SK-N-SH treated with all-trans-retinoic acid at 6 μM for 48 hours (cell line): ENCODE measurements at regions not wholly inside any gene's neighbourhood (a gene's known extent, or its start where the extent isn't known, plus 50 kb on each side); places are given as distances from the start of the nearest gene placed in this dataset.

Experiments
- ATAC-seq: fragments of 200-7000 bp; cut with Tn5 transposase; 3 replicates; pipeline ENCODE4 v1.9.1; 2020; ENCODE audit warnings: mild to moderate bottlenecking, moderate library complexity
- ARNTL ChIP-seq: fragments of 450-650 bp; formaldehyde crosslinking; IDR thresholded peaks from 2 replicates; pipeline ENCODE4 v1.5.0; 2020; ENCODE audit warnings: low read depth, mild to moderate bottlenecking, moderate library complexity, borderline replicate concordance
- BACH2 ChIP-seq: fragments of 250-450 bp; sonication (Bioruptor Pico); IDR thresholded peaks from 2 replicates; pipeline ENCODE4 v1.9.0; 2021; ENCODE audit warnings: mild to moderate bottlenecking, borderline replicate concordance
- CREB5 ChIP-seq: fragments of 250-450 bp; sonication (Bioruptor Pico); IDR thresholded peaks from 2 replicates; pipeline ENCODE4 v1.5.1; 2020; ENCODE audit warnings: low read depth, mild to moderate bottlenecking, moderate library complexity
- CSDC2 ChIP-seq: fragments of 250-450 bp; sonication (Bioruptor Pico); IDR thresholded peaks from 2 replicates; pipeline ENCODE4 v1.5.0; 2020; ENCODE audit warnings: mild to moderate bottlenecking, moderate library complexity
- ESRRG ChIP-seq: fragments of 250-450 bp; sonication (Bioruptor Pico); IDR thresholded peaks from 2 replicates; pipeline ENCODE4 v1.6.1; 2021; ENCODE audit warnings: mild to moderate bottlenecking
- GLIS3 ChIP-seq: fragments of 250-450 bp; sonication (Bioruptor Pico); IDR thresholded peaks from 2 replicates; pipeline ENCODE4 v1.5.0; 2020; ENCODE audit warnings: mild to moderate bottlenecking, moderate library complexity
- OSR1 ChIP-seq: fragments of 250-450 bp; sonication (Bioruptor Pico); IDR thresholded peaks from 2 replicates; pipeline ENCODE4 v1.8.0; 2022; ENCODE audit warnings: moderate library complexity, mild to moderate bottlenecking, inconsistent platforms
- PATZ1 ChIP-seq: fragments of 250-450 bp; sonication (Bioruptor Pico); IDR thresholded peaks from 2 replicates; pipeline ENCODE4 v1.8.0; 2020; ENCODE audit warnings: mild to moderate bottlenecking, moderate library complexity, borderline replicate concordance
- POU6F1 ChIP-seq: fragments of 250-450 bp; sonication (Bioruptor Pico); IDR thresholded peaks from 2 replicates; pipeline ENCODE4 v1.8.0; 2021; ENCODE audit warnings: low read depth, mild to moderate bottlenecking, moderate library complexity, borderline replicate concordance
- PPARA ChIP-seq: fragments of 250-450 bp; sonication (Bioruptor Pico); IDR thresholded peaks from 2 replicates; pipeline ENCODE4 v1.5.0; 2020; ENCODE audit warnings: mild to moderate bottlenecking, borderline replicate concordance
- RARB ChIP-seq: fragments of 250-450 bp; sonication (Bioruptor Pico); IDR thresholded peaks from 2 replicates; pipeline ENCODE4 v1.8.0; 2021; ENCODE audit warnings: mild to moderate bottlenecking, moderate library complexity
- SNAI2 ChIP-seq: fragments of 250-450 bp; sonication (Bioruptor Pico); IDR thresholded peaks from 2 replicates; pipeline ENCODE4 v1.5.0; 2020; ENCODE audit warnings: mild to moderate bottlenecking, moderate library complexity
- TCF4 ChIP-seq: fragments of 250-450 bp; sonication (Bioruptor Pico); IDR thresholded peaks from 2 replicates; pipeline ENCODE4 v1.8.0; 2021; ENCODE audit warnings: mild to moderate bottlenecking, moderate library complexity, borderline replicate concordance
- TOX ChIP-seq: fragments of 250-450 bp; sonication (Bioruptor Pico); IDR thresholded peaks from 2 replicates; pipeline ENCODE4 v1.8.0; 2021; ENCODE audit warnings: mild to moderate bottlenecking, moderate library complexity, borderline replicate concordance
- TSHZ2 ChIP-seq: fragments of 250-450 bp; sonication (Bioruptor Pico); IDR thresholded peaks from 2 replicates; pipeline ENCODE4 v1.5.0; 2020; ENCODE audit warnings: mild to moderate bottlenecking, moderate library complexity
- ZFP30 ChIP-seq: fragments of 450-650 bp; formaldehyde crosslinking; IDR thresholded peaks from 2 replicates; pipeline ENCODE4 v1.5.0; 2022; ENCODE audit warnings: mild to moderate bottlenecking, moderate library complexity
- ZNF565 ChIP-seq: fragments of 450-650 bp; formaldehyde crosslinking; conservative IDR thresholded peaks from 2 replicates; pipeline ENCODE4 v1.5.0; 2020; ENCODE audit warnings: low read depth, mild to moderate bottlenecking, moderate library complexity
- ZNF70 ChIP-seq: fragments of 450-650 bp; formaldehyde crosslinking; IDR thresholded peaks from 2 replicates; pipeline ENCODE4 v1.5.0; 2020; ENCODE audit warnings: mild to moderate bottlenecking, moderate library complexity
- ZNF8 ChIP-seq: fragments of 450-650 bp; formaldehyde crosslinking; IDR thresholded peaks from 2 replicates; pipeline ENCODE4 v1.5.0; 2020; ENCODE audit warnings: mild to moderate bottlenecking, moderate library complexity

GRCh38 chr12:126570566-126570965 lies 1505.3 kb downstream of the AACS start:
- TF ChIP-seq ZNF8 (CRISPR knock-in tag) (no peak), RARB (no peak), GLIS3 (no peak), BACH2 (CRISPR knock-in tag) (no peak), SNAI2 (CRISPR knock-in tag) (no peak), ZNF70 (CRISPR knock-in tag) (no peak)
- ATAC-seq: no peak

GRCh38 chr12:126572170-126572569 lies 1506.9 kb downstream of the AACS start:
- no peak for TF ChIP-seq CREB5 (CRISPR knock-in tag)
- no peak for TF ChIP-seq ARNTL (CRISPR knock-in tag)
- TF ChIP-seq CSDC2 (CRISPR knock-in tag): no peak
- no peak for TF ChIP-seq PATZ1 (CRISPR knock-in tag)
- TF ChIP-seq OSR1: no peak
- no peak for TF ChIP-seq POU6F1 (CRISPR knock-in tag)
- no peak for TF ChIP-seq ZNF70 (CRISPR knock-in tag)
- no peak for TF ChIP-seq ZFP30
- TF ChIP-seq, all 23 proteins: peak for 0
- ATAC-seq: no peak

- no peak for ATAC-seq
Observed at GRCh38 chr12:126581655-126582054, 1516.4 kb downstream of the AACS start.

GRCh38 chr12:126582231-126582630 lies 1517.0 kb downstream of the AACS start:
- ATAC-seq: peak; percentile 92
- no peak for TF ChIP-seq ZFP30
- no peak for TF ChIP-seq PPARA (CRISPR knock-in tag)
- TF ChIP-seq TSHZ2: no peak
- no peak for TF ChIP-seq ARNTL (CRISPR knock-in tag)
- TF ChIP-seq TOX (CRISPR knock-in tag): no peak
- TF ChIP-seq POU6F1 (CRISPR knock-in tag): no peak
- no peak for TF ChIP-seq SNAI2 (CRISPR knock-in tag)
- no peak for TF ChIP-seq ZNF565 (CRISPR knock-in tag)
- no peak for TF ChIP-seq TCF4
- TF ChIP-seq ESRRG (CRISPR knock-in tag): no peak

More at GRCh38 chr12:126581655-126582054, 1516.4 kb downstream of the AACS start:
- TF ChIP-seq TOX (CRISPR knock-in tag) (no peak), TSHZ2 (no peak), ZNF8 (CRISPR knock-in tag) (no peak), SNAI2 (CRISPR knock-in tag) (no peak), RARB (no peak), ARNTL (CRISPR knock-in tag) (no peak)
